MM.1S (cell line): ENCODE measurements at regions not wholly inside any gene's neighbourhood (a gene's known extent, or its start where the extent isn't known, plus 50 kb on each side); places are given as distances from the start of the nearest gene placed in this dataset.

ENCODE experiments used
- DNase-seq: peaks from one replicate; pipeline ENCODE4 v3.0.0-alpha.2; 2015
- H2AFZ ChIP-seq: fragments of 300-600 bp; sonication (generic); 2 replicates; pipeline ENCODE4 v1.6.0; 2016; ENCODE audit warnings: antibody characterized with exemption, low read length
- H3F3A ChIP-seq: fragments of 300-600 bp; sonication (generic); 2 replicates; pipeline ENCODE4 v1.6.1; 2016; ENCODE audit warnings: mild to moderate bottlenecking, antibody characterized with exemption, low read length, moderate library complexity, mixed read lengths; ENCODE audit not compliant: insufficient read depth
- H3K27ac ChIP-seq: fragments of 300-600 bp; sonication (generic); 2 replicates; pipeline ENCODE4 v1.5.1; 2016; ENCODE audit warnings: mild to moderate bottlenecking, low read length
- H3K27me3 ChIP-seq: fragments of 300-600 bp; sonication (generic); replicated peaks from 2 replicates; pipeline ENCODE4 v1.6.0; 2016; ENCODE audit warnings: low read length; ENCODE audit not compliant: insufficient read depth
- H3K36me3 ChIP-seq: fragments of 300-600 bp; sonication (generic); replicated peaks from 2 replicates; pipeline ENCODE4 v1.6.1; 2016; ENCODE audit warnings: mild to moderate bottlenecking, low read length, mixed read lengths; ENCODE audit not compliant: insufficient read depth
- H3K4me1 ChIP-seq: fragments of 300-600 bp; sonication (generic); 2 replicates; pipeline ENCODE4 v1.6.1; 2016; ENCODE audit warnings: low read length, mixed read lengths
- H3K4me2 ChIP-seq: fragments of 300-600 bp; sonication (generic); 2 replicates; pipeline ENCODE4 v1.6.0; 2016; ENCODE audit warnings: low read depth, low read length
- H3K4me3 ChIP-seq: fragments of 300-600 bp; sonication (generic); 2 replicates; pipeline ENCODE4 v1.5.1; 2016; ENCODE audit warnings: low read length, mixed read lengths
- H3K79me2 ChIP-seq: fragments of 300-600 bp; sonication (generic); 2 replicates; pipeline ENCODE4 v1.6.1; 2016; ENCODE audit warnings: mixed run types, low read length, mixed read lengths
- H3K9ac ChIP-seq: fragments of 300-600 bp; sonication (generic); 2 replicates; pipeline ENCODE4 v1.6.1; 2016; ENCODE audit warnings: low read length, mixed read lengths
- H3K9me2 ChIP-seq: fragments of 300-600 bp; sonication (generic); replicated peaks from 2 replicates; pipeline ENCODE4 v1.6.1; 2016; ENCODE audit warnings: mild to moderate bottlenecking, low read length, mixed read lengths; ENCODE audit not compliant: insufficient read depth
- H3K9me3 ChIP-seq: fragments of 300-600 bp; sonication (generic); replicated peaks from 2 replicates; pipeline ENCODE4 v1.6.1; 2016; ENCODE audit warnings: mild to moderate bottlenecking, low read length, mixed read lengths; ENCODE audit not compliant: insufficient read depth
- H4K20me1 ChIP-seq: fragments of 300-600 bp; sonication (generic); 2 replicates; pipeline ENCODE4 v1.6.1; 2016; ENCODE audit warnings: mild to moderate bottlenecking, low read length, moderate library complexity, mixed read lengths; ENCODE audit not compliant: insufficient read depth
- CTCF ChIP-seq: fragments of 300-600 bp; sonication (generic); IDR thresholded peaks from 2 replicates; pipeline ENCODE4 v1.5.1; 2016; ENCODE audit warnings: antibody characterized with exemption, low read length, mixed read lengths
- EZH2 ChIP-seq: fragments of 300-600 bp; sonication (generic); optimal IDR thresholded peaks from 2 replicates; pipeline ENCODE3; 2017; ENCODE audit warnings: low read depth, mild to moderate bottlenecking, antibody characterized with exemption, low read length, mixed read lengths
- EZH2phosphoT487 ChIP-seq: fragments of 300-600 bp; sonication (generic); IDR thresholded peaks from 2 replicates; pipeline ENCODE4 v1.6.1; 2018; ENCODE audit warnings: antibody characterized with exemption, low read length

- H3K27me3 ChIP-seq = no peaks in the 10 kb centered on the region
- H3K4me3 ChIP-seq = no peak overlapping the region
- no peak for TF ChIP-seq EZH2
- TF ChIP-seq CTCF = no peak
- no peak for TF ChIP-seq EZH2phosphoT487
- no peaks in the 10 kb centered on the region for H3F3A ChIP-seq
- no peak for DNase-seq
- no peaks in the 10 kb centered on the region for H3K36me3 ChIP-seq
- H2AFZ ChIP-seq = no peak overlapping the region
- H3K27ac ChIP-seq = no peak overlapping the region
- no peak overlapping the region for H3K9ac ChIP-seq
- no peaks in the 10 kb centered on the region for H3K9me3 ChIP-seq
- no peak overlapping the region for H3K4me2 ChIP-seq
- H3K79me2 ChIP-seq = no peaks in the 10 kb centered on the region
- no peaks in the 10 kb centered on the region for H4K20me1 ChIP-seq
- no peaks in the 10 kb centered on the region for H3K9me2 ChIP-seq
- peaks cover 2% of the 10 kb centered on the region; the same call in 1 of the 2 replicates for H3K4me1 ChIP-seq
Measured at GRCh38 chr21:28516021-28516420, 476.7 kb downstream of the LTN1 start.

GRCh38 chr21:28513428-28513827 lies 479.2 kb downstream of the LTN1 start:
- no peak for DNase-seq
- Histone ChIP-seq H3K9ac (no peak overlapping the region), H3F3A (no peaks in the 10 kb centered on the region)

DNA sequence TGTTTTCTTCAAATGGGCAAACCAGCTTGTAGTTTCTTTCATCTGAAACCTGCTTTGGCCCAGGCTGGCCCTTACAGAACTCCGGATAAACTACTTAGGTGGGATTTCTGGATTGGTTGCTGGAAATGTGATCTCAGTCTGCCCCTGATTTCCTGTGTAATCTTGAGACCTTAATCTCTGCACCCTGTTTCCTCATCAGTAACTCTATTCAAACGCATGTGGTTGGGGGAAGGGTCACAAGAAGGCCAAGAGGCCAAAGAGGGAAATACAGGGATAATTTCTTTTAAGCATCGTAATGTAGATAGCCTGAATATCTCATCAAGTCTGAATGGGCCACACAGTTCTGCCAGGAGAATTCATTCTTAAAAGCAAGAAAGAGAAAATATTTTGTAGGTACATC lies 483.6 kb downstream of the LTN1 start:
- H3K27me3 ChIP-seq = no peaks in the 10 kb centered on the region
- H3K9me3 ChIP-seq = no peaks in the 10 kb centered on the region

More at GRCh38 chr21:28513428-28513827, 479.2 kb downstream of the LTN1 start:
- Histone ChIP-seq H3K36me3 (no peaks in the 10 kb centered on the region), H3K27me3 (no peaks in the 10 kb centered on the region), H4K20me1 (no peaks in the 10 kb centered on the region), H3K9me2 (no peaks in the 10 kb centered on the region), H2AFZ (no peak overlapping the region), H3K79me2 (no peaks in the 10 kb centered on the region), H3K9me3 (no peaks in the 10 kb centered on the region), H3K4me3 (no peak overlapping the region), H3K4me2 (no peak overlapping the region), H3K4me1 (peaks cover 2% of the 10 kb centered on the region; the same call in 1 of the 2 replicates), H3K27ac (no peak overlapping the region)
- no peak for TF ChIP-seq CTCF
- no peak for TF ChIP-seq EZH2phosphoT487
- TF ChIP-seq EZH2 = no peak

More for the DNA sequence above, 483.6 kb downstream of the LTN1 start:
- no peak overlapping the region for H3K4me3 ChIP-seq
- DNase-seq = no peak
- no peak overlapping the region for H3K27ac ChIP-seq
- no peak overlapping the region for H3K4me2 ChIP-seq
- H3F3A ChIP-seq = no peaks in the 10 kb centered on the region
- no peaks in the 10 kb centered on the region for H4K20me1 ChIP-seq
- no peaks in the 10 kb centered on the region for H3K79me2 ChIP-seq
- TF ChIP-seq EZH2 (no peak), CTCF (no peak)
- H3K4me1 ChIP-seq = no peaks in the 10 kb centered on the region
- no peaks in the 10 kb centered on the region for H3K9me2 ChIP-seq
- no peak overlapping the region for H2AFZ ChIP-seq
- no peaks in the 10 kb centered on the region for H3K36me3 ChIP-seq
- no peak overlapping the region for H3K9ac ChIP-seq
